HCT116 (cell line): ENCODE measurements at regions not wholly inside any gene's neighbourhood (a gene's known extent, or its start where the extent isn't known, plus 50 kb on each side); places are given as distances from the start of the nearest gene placed in this dataset.

Experiments used
- ATAC-seq: fragments of 200-7000 bp; cut with Tn5 transposase; 2 replicates; pipeline ENCODE4 v1.9.1; 2020; ENCODE audit warnings: mild to moderate bottlenecking, moderate library complexity
- BruUV-seq: library from RNA; stranded (reverse); fragments of 400-500 nt; replicated peaks from 2 replicates; lab custom pipeline; 2021; lab: Mats Ljungman, UMichigan
- CTCF ChIA-PET: fragments of 300-600 bp; sonication (Branson Sonifier 250); formaldehyde crosslinking; loops from one replicate; lab custom pipeline; 2021; ENCODE audit warnings: antibody characterized with exemption; lab: Charles Lee
- POLR2A ChIA-PET: fragments of 300-600, 350-600 bp; sonication (Branson Sonifier 250); formaldehyde crosslinking; loops from one replicate; lab custom pipeline; 2021; ENCODE audit warnings: antibody characterized with exemption; lab: Charles Lee
- RAD21 ChIA-PET, 2 experiments: fragments of 300-600 bp; sonication (Branson Sonifier 250); formaldehyde crosslinking; loops; one replicate each; lab custom pipeline; 2023; ENCODE audit warnings: low total read pairs in 2 of 2; ENCODE audit not compliant: uncharacterized antibody in 2 of 2, unreplicated experiment in 2 of 2, low non-redundant PET in 1 of 2; lab: Charles Lee
- DNase-seq: peaks from one replicate; pipeline ENCODE4 v3.0.0-alpha.2; 2010; ENCODE audit warnings: low read depth, low spot score
- H2AFZ ChIP-seq: fragments of 200-600 bp; shearing (Covaris generic), sonication (generic); 2 replicates; pipeline ENCODE4 v1.6.1; 2017; ENCODE audit warnings: low read depth, mixed run types, mixed read lengths, antibody characterized with exemption, low read length; ENCODE audit not compliant: poor library complexity, severe bottlenecking
- H3K27ac ChIP-seq: 2 replicates; pipeline ENCODE4 v1.5.1; 2012; ENCODE audit warnings: low read depth, low read length
- H3K27me3 ChIP-seq: fragments of 200-600 bp; sonication (generic); 2 replicates; pipeline ENCODE4 v1.6.1; 2016; ENCODE audit warnings: mixed run types, low read length, mixed read lengths; ENCODE audit not compliant: insufficient read depth
- H3K36me3 ChIP-seq, 2 experiments: fragments of 200-500 bp in 1 of 2; fragments of 200-600 bp in 1 of 2; sonication (Bioruptor generic) in 1 of 2; sonication (generic) in 1 of 2; 2 replicates each; pipeline versions ENCODE4 v1.5.1 to v1.6.1; 2014 to 2016; ENCODE audit warnings: low read length in 2 of 2, inconsistent platforms in 1 of 2, mixed read lengths in 1 of 2, mixed run types in 1 of 2; ENCODE audit not compliant: insufficient read depth in 2 of 2, control insufficient read depth in 1 of 2
- H3K4me1 ChIP-seq, 2 experiments: fragments of 200-600 bp in 1 of 2; sonication (generic) in 1 of 2; 2 replicates each; pipeline versions ENCODE4 v1.5.1 to v1.6.1; 2012 to 2017; ENCODE audit warnings: low read length in 2 of 2, inconsistent platforms in 1 of 2, mild to moderate bottlenecking in 1 of 2, mixed read lengths in 1 of 2, mixed run types in 1 of 2, moderate library complexity in 1 of 2; ENCODE audit not compliant: insufficient read depth in 2 of 2, control insufficient read depth in 1 of 2
- H3K4me2 ChIP-seq: fragments of 200-600 bp; sonication (generic); 2 replicates; pipeline ENCODE4 v1.6.1; 2017; ENCODE audit warnings: mixed run types, low read length, mixed read lengths
- H3K4me3 ChIP-seq, 2 experiments: fragments of 200-600 bp in 1 of 2; sonication (generic) in 1 of 2; replicated peaks in 1 of 2; 2 replicates each; pipeline ENCODE4 v1.5.1; 2011 to 2016; ENCODE audit warnings: low read length in 2 of 2, control low read depth in 1 of 2, low read depth in 1 of 2, mild to moderate bottlenecking in 1 of 2, mixed read lengths in 1 of 2, mixed run types in 1 of 2
- H3K79me2 ChIP-seq: fragments of 200-600 bp; sonication (generic); 2 replicates; pipeline ENCODE4 v1.6.1; 2017; ENCODE audit warnings: mild to moderate bottlenecking, mixed run types, low read length, moderate library complexity, mixed read lengths; ENCODE audit not compliant: insufficient read depth
- H3K9ac ChIP-seq: fragments of 200-600 bp; sonication (generic); 2 replicates; pipeline ENCODE4 v1.6.1; 2016; ENCODE audit warnings: low read length, mixed read lengths
- H3K9me2 ChIP-seq: fragments of 200-600 bp; sonication (generic), shearing (Covaris generic); 2 replicates; pipeline ENCODE4 v1.6.1; 2017; ENCODE audit warnings: mixed run types, mild to moderate bottlenecking, moderate library complexity; ENCODE audit not compliant: insufficient read depth
- H3K9me3 ChIP-seq, 2 experiments: fragments of 200-500 bp in 1 of 2; fragments of 200-600 bp in 1 of 2; sonication (Bioruptor generic) in 1 of 2; sonication (generic) in 1 of 2; 2 replicates each; pipeline ENCODE4 v1.6.1; 2014 to 2017; ENCODE audit warnings: low read length in 2 of 2, mixed read lengths in 2 of 2, inconsistent platforms in 1 of 2, low read depth in 1 of 2, mild to moderate bottlenecking in 1 of 2, mixed run types in 1 of 2, moderate library complexity in 1 of 2; ENCODE audit not compliant: control insufficient read depth in 1 of 2, insufficient read depth in 1 of 2
- H4K20me1 ChIP-seq: fragments of 200-600 bp; sonication (generic), shearing (Covaris generic); 2 replicates; pipeline ENCODE4 v1.6.1; 2017; ENCODE audit warnings: mixed run types, mild to moderate bottlenecking, moderate library complexity; ENCODE audit not compliant: insufficient read depth
- ATF3 ChIP-seq: IDR thresholded peaks from 2 replicates; pipeline ENCODE4 v1.6.1; 2012
- CBX3 ChIP-seq: IDR thresholded peaks from 2 replicates; pipeline ENCODE4 v1.6.1; 2012; ENCODE audit warnings: low read depth
- EZH2phosphoT487 ChIP-seq: fragments of 200-600 bp; IDR thresholded peaks from 2 replicates; pipeline ENCODE4 v1.6.1; 2018; ENCODE audit warnings: antibody characterized with exemption, borderline replicate concordance
- FOSL1 ChIP-seq: IDR thresholded peaks from 2 replicates; pipeline ENCODE4 v1.6.1; 2012; ENCODE audit warnings: low read depth
- JUND ChIP-seq: IDR thresholded peaks from 2 replicates; pipeline ENCODE4 v1.6.1; 2012
- POLR2A ChIP-seq: IDR thresholded peaks from 2 replicates; pipeline ENCODE4 v1.7.0; 2011; ENCODE audit warnings: borderline replicate concordance; ENCODE audit not compliant: insufficient read depth, insufficient read length; ENCODE audit errors: extremely low read depth
- RAD21 ChIP-seq: IDR thresholded peaks from 2 replicates; pipeline ENCODE4 v1.6.1; 2012; ENCODE audit warnings: low read depth, mild to moderate bottlenecking
- SP1 ChIP-seq: IDR thresholded peaks from 2 replicates; pipeline ENCODE4 v1.6.1; 2012; ENCODE audit warnings: low read depth
- SRF ChIP-seq: IDR thresholded peaks from 2 replicates; pipeline ENCODE4 v1.6.1; 2012; ENCODE audit warnings: low read depth
- TCF7L2 ChIP-seq: IDR thresholded peaks from 2 replicates; pipeline ENCODE4 v1.7.0; 2011; ENCODE audit warnings: borderline replicate concordance, inconsistent platforms; ENCODE audit not compliant: insufficient read depth, insufficient read length; ENCODE audit errors: extremely low read depth
- YY1 ChIP-seq: IDR thresholded peaks from 2 replicates; pipeline ENCODE4 v1.6.1; 2011; ENCODE audit warnings: low read length, low read depth, moderate library complexity, mild to moderate bottlenecking; ENCODE audit not compliant: insufficient replicate concordance; ENCODE audit errors: extremely low read depth
- ZFX ChIP-seq: fragments of 450-650 bp; IDR thresholded peaks from 2 replicates; pipeline ENCODE4 v1.6.1; 2017
- intact Hi-C: fragments of 100-400 bp; cut with micrococcal nuclease; formaldehyde crosslinking; loops from 2 replicates; pipeline ENCODE4 v1.10.0; 2022

- no peaks in the 10 kb centered on the region for H3K36me3 ChIP-seq
- RAD21 ChIA-PET = no interaction called here
These were observed 724.8 kb downstream of the CDH11 start for GRCh38 chr16:64397042-64397441.

GRCh38 chr16:64394061-64394460 lies 727.8 kb downstream of the CDH11 start:
- Histone ChIP-seq H3K36me3 (no peaks in the 10 kb centered on the region), H3K79me2 (no peaks in the 10 kb centered on the region), H3K4me3 (no peak overlapping the region), H3K4me1 (no peaks in the 10 kb centered on the region), H3K4me2 (no peak overlapping the region), H3K9me2 (no peaks in the 10 kb centered on the region)
- POLR2A ChIA-PET = no interaction called here
- TF ChIP-seq SP1 (no peak), SRF (no peak), EZH2phosphoT487 (no peak), POLR2A (no peak), ZFX (no peak), FOSL1 (no peak), TCF7L2 (no peak)
- TF ChIP-seq, all 23 proteins: peak for 0
- RAD21 ChIA-PET = no interaction called here
- Histone ChIP-seq H4K20me1 (no peaks in the 10 kb centered on the region), H3K9ac (no peak overlapping the region), H2AFZ (no peak overlapping the region), H3K9me3 (peaks cover 0 to 28% of the 10 kb centered on the region in 2 experiments; a peak in 2 of 4 replicates), H3K27me3 (no peaks in the 10 kb centered on the region), H3K27ac (no peak overlapping the region)
- intact Hi-C loops = no loop called here
- no TSS peak for BruUV-seq
- CTCF ChIA-PET = no interaction called here
- no peak for ATAC-seq
- DNase-seq = no peak

More at GRCh38 chr16:64397042-64397441, 724.8 kb downstream of the CDH11 start:
- Histone ChIP-seq H3K79me2 (no peaks in the 10 kb centered on the region), H3K9me3 (peaks cover 0 to 31% of the 10 kb centered on the region in 2 experiments; a peak in 2 of 4 replicates), H3K4me3 (no peak overlapping the region), H3K4me1 (no peaks in the 10 kb centered on the region), H3K4me2 (no peak overlapping the region), H3K9me2 (no peaks in the 10 kb centered on the region), H3K9ac (no peak overlapping the region), H4K20me1 (no peaks in the 10 kb centered on the region), H3K27me3 (no peaks in the 10 kb centered on the region), H2AFZ (no peak overlapping the region)
- POLR2A ChIA-PET = no interaction called here
- no TSS peak for BruUV-seq
- intact Hi-C loops = no loop called here
- no peak for DNase-seq
- ATAC-seq = no peak
- no peak for TF ChIP-seq FOSL1
- no peak for TF ChIP-seq JUND
- TF ChIP-seq ATF3 = no peak
- TF ChIP-seq RAD21 = no peak
- no peak for TF ChIP-seq YY1
- TF ChIP-seq CBX3 = no peak
- TF ChIP-seq, all 23 proteins: peak for 0
- H3K27ac ChIP-seq = no peak overlapping the region
- CTCF ChIA-PET = no interaction called here
